Left colon (tissue), 2 donors: ENCODE measurements at regions not wholly inside any gene's neighbourhood (a gene's known extent, or its start where the extent isn't known, plus 50 kb on each side); places are given as distances from the start of the nearest gene placed in this dataset.

Experiments used
- ATAC-seq: fragments of 200-7000 bp; cut with Tn5 transposase; one replicate; pipeline ENCODE4 v1.9.1; 2020; ENCODE audit warnings: mild to moderate bottlenecking, moderate library complexity
- DNase-seq, 2 donors: peaks; one replicate each; pipeline ENCODE4 v3.0.0-alpha.2; 2020
- intact Hi-C, 2 donors: fragments of 100-400 bp; cut with DNase I in 1 of 2; cut with micrococcal nuclease in 1 of 2; formaldehyde crosslinking; loops; one replicate each; pipeline versions ENCODE4 v1.11.2 to v1.14.0; 2022; cut with DNase I, micrococcal nuclease
- donor health status: DM: no; HTN: no; CAD: no.
- donor health status: DM: yes; HTN: yes; CAD: no.

DNA sequence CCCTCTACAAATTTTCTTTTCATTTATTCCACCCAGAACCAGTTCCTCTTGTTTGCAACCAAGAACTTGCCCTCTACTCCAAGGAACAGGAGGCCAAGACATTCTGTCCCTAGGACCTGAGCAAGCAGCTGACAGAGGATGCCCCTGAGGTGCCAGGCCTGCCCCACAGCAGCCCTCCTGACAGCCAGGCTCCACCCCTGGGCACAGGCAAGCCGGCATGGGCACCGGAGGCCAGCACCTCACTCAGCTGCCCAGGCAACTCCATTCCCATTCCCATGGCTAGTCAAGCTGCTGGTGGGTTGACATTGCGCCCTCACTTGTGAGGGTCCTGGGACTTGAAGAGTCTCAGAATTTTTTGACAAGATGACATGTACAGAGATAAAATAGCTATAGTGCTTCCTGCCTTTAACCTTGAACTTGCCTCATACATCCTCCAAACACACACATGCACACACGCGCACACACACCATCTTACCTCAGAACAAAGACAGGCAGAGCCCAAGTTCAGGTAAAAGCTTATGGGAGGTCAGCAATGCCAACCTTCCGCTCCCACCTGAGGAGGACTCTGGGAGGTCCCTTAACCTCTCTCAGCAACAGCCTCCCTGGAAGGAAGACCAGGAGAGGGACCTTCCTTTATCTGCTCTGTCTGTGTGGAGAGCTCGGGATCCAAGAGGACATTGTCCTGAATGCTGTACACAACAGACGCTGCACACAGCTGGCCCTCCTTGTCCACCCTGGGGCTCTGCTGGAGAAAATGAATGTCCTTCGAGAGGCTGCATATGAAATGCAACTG lies 620.9 kb upstream of the CADM1 start:
- intact Hi-C loops = no loop called here
- DNase-seq = no peak
- no peak for ATAC-seq

DNA sequence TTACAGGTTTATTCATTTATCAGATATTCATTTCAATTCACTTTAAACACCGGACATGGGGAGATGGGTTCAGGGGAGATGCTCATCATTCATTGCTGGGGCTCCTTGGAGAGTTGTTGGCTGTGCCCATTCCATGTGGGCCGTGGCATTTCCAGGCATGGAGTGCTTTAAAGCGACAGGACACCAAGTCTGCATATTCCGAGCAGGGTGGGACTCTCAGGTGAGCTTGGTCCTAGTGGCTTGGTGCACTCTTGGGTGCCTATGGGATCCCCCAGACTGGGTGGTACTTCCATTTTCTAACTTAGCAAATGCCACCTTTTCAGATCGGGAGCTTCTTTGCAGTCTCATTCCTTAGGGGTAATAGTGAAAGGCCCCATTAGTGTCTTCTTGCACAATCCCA lies 619.5 kb upstream of the CADM1 start:
- intact Hi-C loops = no loop called here
- DNase-seq (no peak), ATAC-seq (no peak)

DNA sequence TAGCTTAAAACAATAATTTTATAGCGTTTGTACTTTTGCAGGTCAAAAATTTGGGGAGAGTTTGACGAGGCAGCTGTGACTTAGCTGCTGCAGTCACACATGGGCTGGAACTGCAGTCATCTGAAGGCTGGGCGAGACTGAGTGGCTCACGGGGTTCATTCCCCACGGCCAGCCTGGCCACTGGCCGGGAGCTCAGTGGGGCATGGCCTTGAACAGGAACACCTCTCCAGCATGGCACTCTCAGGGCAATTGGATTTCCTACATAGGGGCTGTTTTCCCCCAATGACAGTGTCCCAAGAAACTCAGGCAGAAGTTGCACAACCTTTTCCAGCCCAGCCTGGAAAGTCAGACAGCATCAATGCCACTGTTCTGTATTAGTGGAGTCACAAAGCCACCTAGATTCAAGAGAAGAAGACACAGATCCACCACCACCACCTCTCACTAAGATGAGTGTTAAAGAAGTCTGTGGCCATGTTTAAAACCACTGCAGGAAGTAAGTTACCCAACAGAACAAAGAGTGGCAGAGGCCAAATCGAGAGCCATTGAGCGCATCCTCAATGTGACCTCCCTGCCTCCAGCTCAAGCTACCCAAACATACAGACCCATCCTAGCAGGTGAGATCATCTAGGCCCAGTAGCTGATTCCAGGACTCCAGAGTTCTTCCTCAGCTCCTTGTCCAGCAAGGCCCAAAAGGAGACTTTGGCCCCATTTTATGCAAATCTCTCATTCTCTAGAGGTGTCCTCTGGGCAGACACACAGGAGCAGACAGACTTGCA lies 618.7 kb upstream of the CADM1 start:
- DNase-seq (no peak), ATAC-seq (no peak)
- intact Hi-C loops = no loop called here

DNA sequence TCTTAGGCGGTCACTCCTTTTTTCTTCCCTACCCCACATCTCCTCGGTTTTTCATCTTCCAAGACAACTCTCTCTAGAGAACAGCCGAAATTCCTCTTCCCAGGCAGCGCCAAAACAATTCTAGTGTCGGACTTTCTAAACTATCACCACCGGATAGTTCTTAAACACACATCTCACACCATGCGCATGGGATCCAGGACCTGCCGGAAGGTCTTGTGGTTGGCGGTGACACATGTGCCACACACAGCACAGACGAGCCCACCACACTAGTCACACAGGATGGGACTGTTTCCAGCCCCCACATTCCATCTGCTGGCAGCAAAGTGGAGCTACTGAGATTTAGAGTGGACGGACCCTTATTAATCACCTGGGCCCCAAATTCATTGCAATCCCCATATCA lies 614.9 kb upstream of the CADM1 start:
- intact Hi-C loops = no loop called here
- ATAC-seq (no peak), DNase-seq (no peak)

GRCh38 chr11:116118138-116118470 lies 613.9 kb upstream of the CADM1 start:
- intact Hi-C loops = no loop called here
- ATAC-seq (no peak), DNase-seq (no peak)

- intact Hi-C loops = no loop called here
- ATAC-seq = no peak
These were observed 613.3 kb upstream of the CADM1 start for GRCh38 chr11:116117331-116118137.

DNA sequence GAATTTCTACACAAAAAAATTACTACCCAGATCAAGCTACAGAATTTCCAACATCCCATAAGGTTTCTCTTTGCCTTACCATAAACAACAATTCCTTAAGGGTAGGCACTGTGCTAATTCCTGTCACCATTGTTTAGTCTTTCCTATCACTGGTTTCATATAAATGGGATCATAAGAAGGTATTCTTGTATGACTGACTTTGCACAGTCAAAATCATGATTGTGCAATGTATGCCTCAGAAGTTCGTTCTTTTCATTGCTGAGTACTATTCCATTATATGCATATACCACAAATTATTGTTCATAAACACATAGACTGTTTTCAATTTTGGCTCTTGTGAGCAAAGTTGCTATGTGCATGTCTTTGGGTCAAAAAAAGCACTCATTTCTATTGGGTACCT lies 611.6 kb upstream of the CADM1 start:
- intact Hi-C loops = no loop called here
- no peak for DNase-seq
- no peak for ATAC-seq

More at GRCh38 chr11:116117331-116118137, 613.3 kb upstream of the CADM1 start:
- no peak for DNase-seq

DNA sequence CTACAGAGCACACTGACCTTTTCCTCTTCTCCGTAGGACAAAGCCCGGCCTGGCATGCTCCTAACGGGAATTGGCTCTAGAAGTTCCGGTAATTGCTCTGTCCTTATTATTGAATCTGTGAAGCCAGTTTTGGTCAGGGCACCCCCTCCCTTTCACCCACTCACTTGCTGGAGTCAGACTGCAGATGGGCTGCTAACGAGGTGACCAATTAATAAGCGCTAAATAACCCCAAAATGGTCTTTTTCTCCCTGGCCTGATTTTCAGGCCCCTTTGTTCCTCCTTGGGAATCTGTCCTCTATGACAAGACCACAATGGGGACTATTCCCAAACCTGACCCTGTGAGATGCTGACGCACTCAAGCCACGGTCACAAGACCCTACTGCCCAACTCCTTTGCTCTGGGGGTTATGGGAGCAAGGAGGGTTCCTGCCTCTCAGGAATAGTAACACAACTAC lies 610.0 kb upstream of the CADM1 start:
- no peak for DNase-seq
- intact Hi-C loops = no loop called here
- ATAC-seq = no peak

DNA sequence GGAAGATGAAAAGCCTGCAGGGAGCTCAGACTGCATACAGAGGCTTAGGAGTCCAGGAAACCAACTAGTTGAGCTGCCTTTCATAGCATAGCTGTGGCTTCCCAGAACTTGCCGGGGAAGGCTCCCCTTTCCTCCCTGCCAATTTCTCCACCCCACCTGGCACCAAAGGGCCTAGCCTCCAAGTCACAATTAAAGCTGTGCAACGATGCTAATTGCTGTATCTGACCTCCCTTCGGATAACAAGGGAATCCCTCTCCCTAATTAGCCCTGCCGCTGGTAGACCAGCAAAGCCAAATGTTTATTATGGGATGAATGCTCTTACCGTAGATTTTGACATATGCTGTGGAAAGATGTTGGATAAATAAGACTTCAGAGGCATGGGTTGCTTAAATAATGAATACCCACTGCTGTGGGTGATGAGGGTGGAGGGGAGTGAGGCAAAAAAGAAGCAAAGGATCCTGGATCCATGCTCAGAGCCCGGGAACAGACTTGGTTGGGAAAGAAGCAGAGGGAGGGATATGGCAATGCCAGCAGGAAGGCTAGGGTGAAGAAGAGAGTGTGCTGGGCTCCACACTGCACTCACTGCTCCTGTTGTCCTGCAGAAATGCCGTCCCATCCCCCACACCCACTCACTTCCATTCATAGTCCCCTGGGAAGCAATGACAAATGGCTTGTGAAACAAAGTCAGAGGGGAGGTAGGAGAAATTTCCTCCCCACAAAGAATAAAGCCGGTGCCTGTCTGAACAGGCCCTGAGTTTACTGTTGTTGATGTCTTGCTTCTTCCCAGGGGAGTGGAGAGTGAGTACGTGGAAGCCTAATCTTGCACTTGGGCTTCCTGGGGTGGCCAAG lies 608.1 kb upstream of the CADM1 start:
- DNase-seq = no peak
- ATAC-seq = no peak
- intact Hi-C loops = no loop called here

DNA sequence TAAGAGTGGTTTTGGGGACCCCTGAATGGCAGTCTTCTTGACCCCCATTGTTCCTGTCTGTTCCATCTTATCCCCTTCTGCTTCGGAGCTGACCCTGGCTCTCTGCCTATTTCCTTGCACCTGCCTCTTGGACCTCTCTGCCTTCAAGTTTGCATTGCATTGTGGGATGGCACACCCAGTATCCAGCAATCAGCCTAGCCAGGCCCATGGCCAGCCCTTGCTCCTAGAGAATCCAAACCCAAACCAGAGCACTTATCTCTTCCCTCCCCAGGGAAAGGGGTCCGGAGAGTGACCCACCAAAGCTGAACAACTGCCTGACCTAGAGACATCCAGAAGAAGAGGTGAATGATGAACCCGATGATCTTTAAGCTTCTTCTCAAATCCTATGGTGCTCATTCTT lies 607.3 kb upstream of the CADM1 start:
- ATAC-seq (no peak), DNase-seq (no peak)
- intact Hi-C loops = no loop called here

- DNase-seq (no peak), ATAC-seq (no peak)
- intact Hi-C loops = no loop called here
These were observed 606.6 kb upstream of the CADM1 start for GRCh38 chr11:116110802-116111201.

- no peak for ATAC-seq
- intact Hi-C loops = no loop called here
- DNase-seq = no peak
These were observed 606.1 kb upstream of the CADM1 start for GRCh38 chr11:116110356-116110755.

GRCh38 chr11:116109228-116109627 lies 605.0 kb upstream of the CADM1 start:
- intact Hi-C loops = no loop called here
- ATAC-seq (no peak), DNase-seq (no peak)

GRCh38 chr11:116108161-116108560 lies 603.9 kb upstream of the CADM1 start:
- intact Hi-C loops = no loop called here
- DNase-seq (no peak), ATAC-seq (no peak)

DNA sequence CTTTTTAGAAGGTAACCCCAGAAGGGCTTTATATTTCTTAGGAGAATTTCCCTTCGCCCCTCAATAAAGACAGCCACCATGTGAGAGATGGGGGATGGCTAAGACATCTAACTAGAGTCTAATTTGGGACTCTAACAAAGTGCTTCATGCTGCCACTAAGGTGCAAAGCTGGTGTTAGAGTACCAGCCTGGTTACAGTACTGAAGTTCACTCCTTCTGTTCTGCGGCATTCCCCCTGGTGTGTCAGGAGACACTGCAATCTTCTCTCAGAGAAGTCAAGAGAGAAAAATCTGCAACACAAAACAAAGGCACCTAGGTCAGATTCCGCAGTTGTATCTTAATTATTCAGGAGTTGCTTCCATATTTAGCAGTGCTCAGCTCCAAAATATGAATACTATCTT lies 603.0 kb upstream of the CADM1 start:
- DNase-seq (no peak), ATAC-seq (no peak)
- intact Hi-C loops = no loop called here

DNA sequence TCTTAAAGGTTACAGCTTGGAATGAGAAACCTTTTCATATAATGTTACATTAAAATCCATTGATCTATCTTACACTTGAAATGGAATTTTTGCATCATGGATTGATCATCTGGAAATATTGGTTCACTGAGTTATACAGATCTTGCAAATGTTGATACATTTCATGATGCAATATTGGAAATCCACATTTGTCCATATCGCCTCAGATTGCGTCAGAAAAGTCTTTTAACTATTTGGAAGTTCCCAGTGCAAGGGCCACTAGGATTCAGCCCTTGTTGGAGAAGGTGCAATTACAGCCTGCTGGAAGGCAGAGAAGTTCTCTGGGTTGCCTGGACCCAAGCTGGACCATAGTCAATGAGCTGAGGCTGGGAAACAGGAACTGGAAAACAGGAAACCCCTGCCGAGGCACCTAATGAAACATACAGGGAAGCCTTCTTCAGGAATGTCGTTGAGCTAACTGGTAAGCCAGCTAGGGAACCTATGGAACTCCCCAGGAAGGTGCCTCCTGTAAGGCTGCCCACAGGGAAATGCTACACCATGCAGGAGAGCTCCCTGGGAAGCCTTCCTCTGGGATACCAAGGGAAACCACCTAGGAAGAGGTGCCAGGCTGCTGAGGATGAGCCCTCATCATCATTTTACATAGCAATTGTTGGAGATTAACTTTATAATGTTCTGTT lies 600.4 kb upstream of the CADM1 start:
- ATAC-seq (no peak), DNase-seq (no peak)
- intact Hi-C loops = no loop called here

DNA sequence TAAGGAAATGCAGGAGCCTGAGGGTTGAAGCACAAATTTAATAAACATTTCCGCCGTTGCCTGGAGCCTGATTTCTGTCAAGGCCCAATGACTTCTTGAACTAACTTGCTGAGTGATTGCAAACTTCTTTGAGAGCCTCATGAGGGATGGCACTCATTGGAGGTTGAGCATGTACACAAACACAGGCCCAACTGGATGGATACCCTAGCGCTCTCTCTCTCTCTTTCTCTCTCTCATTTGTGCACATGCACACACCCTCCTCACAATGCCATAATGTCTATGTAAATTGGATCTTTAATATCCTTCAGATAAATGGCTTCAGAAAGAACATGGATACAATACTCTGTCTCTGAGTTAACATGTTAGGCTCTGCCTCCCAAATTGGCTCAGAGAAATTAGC lies 597.7 kb upstream of the CADM1 start:
- ATAC-seq = no peak
- intact Hi-C loops = no loop called here
- no peak for DNase-seq

- ATAC-seq (no peak), DNase-seq (no peak)
- intact Hi-C loops = no loop called here
These were observed 595.8 kb upstream of the CADM1 start for GRCh38 chr11:116100016-116100415.
